ENCODE measurements at regions not wholly inside any gene's neighbourhood (a gene's known extent, or its start where the extent isn't known, plus 50 kb on each side); places are given as distances from the start of the nearest gene placed in this dataset.

- peaks cover 0 to 2% of the 10 kb centered on the region in 2 donors for H3K36me3 ChIP-seq (ENCODE audit: control insufficient read depth in 2 of 2, extremely low read depth in 1 of 2, insufficient read depth in 1 of 2, low read length in 1 of 2)
- peak overlapping the region; percentile 62 to 89 for H3K4me3 ChIP-seq (ENCODE audit: control insufficient read depth in 1 of 2, extremely low read depth in 1 of 2, low read length in 1 of 2)
- H3K27me3 ChIP-seq (replicated peaks in 1 of 2; ENCODE audit: control insufficient read depth in 2 of 2, extremely low read depth in 1 of 2, insufficient read depth in 2 of 2, low read length in 1 of 2) = peaks cover 2 to 42% of the 10 kb centered on the region in 2 experiments
- Mint-ChIP-seq H3K4me3 (peak overlapping the region; percentile 85 to 92 (median 85)), H3K27me3 (peaks cover 10 to 26% of the 10 kb centered on the region in 2 donors), H3K9me3 (no peaks in the 10 kb centered on the region), H3K36me3 (no peaks in the 10 kb centered on the region), H3K27ac (peak overlapping the region; percentile 95 to 97), H3K4me1 (peaks cover 54 to 68% (median 60%) of the 10 kb centered on the region in 3 donors)
- DNase-seq = peak; percentile 70 to 94 (median 90)
- peak; percentile 38 to 59 (median 41) for ATAC-seq (replicated peaks in 1 of 4)
- POLR2A ChIA-PET = interaction anchor here (0.6 to 3.7 kb wide), 14 partner anchors 10 to 739 kb away, joined by 3 to 23 read pairs (median 4); partner anchors contain the start of genes CAB39L (in 1 of the 2), SETDB2 (in 1 of the 2) and TRIM13 (in 1 of the 2)
- WGBS (ENCODE audit: insufficient coverage) = under 1% methylated on average over 76 of the region's 87 CpGs
- CTCF ChIA-PET = interaction anchor here (0.7 to 6.2 kb wide), 14 partner anchors 8 to 789 kb away, joined by 3 to 68 read pairs (median 5); partner anchors contain the start of gene TRIM13 (in 1 of the 2)
- peak overlapping the region; percentile 96 for H3K27ac ChIP-seq (ENCODE audit: low read length)
- peaks cover 35 to 63% of the 10 kb centered on the region in 2 experiments for H3K4me1 ChIP-seq (ENCODE audit: control insufficient read depth in 1 of 2, extremely low read depth in 1 of 2, insufficient read depth in 2 of 2, low read length in 2 of 2)
- H3K9me3 ChIP-seq = no peaks in the 10 kb centered on the region
These were observed 110.5 kb downstream of the KCNRG start for GRCh38 chr13:50125554-50126262.

- H3K9me3 Mint-ChIP-seq = no peaks in the 10 kb centered on the region
- H3K36me3 Mint-ChIP-seq = no peaks in the 10 kb centered on the region
- peaks cover 62 to 71% (median 62%) of the 10 kb centered on the region in 3 donors for H3K4me1 Mint-ChIP-seq
- ChIA-PET CTCF (interaction anchor here (0.7 to 6.2 kb wide), 14 partner anchors 9 to 788 kb away, joined by 3 to 68 read pairs (median 5); partner anchors contain the start of gene TRIM13 (in 1 of the 2)), POLR2A (interaction anchor here (0.5 to 3.7 kb wide), 13 partner anchors 24 to 1374 kb away, joined by 3 to 23 read pairs (median 4); partner anchors contain the start of genes INTS6 (in 1 of the 2) and TRIM13 (in 1 of the 2))
- H3K36me3 ChIP-seq (ENCODE audit: control insufficient read depth in 2 of 2, extremely low read depth in 1 of 2, insufficient read depth in 1 of 2, low read length in 1 of 2) = no peaks in the 10 kb centered on the region
- H3K27me3 ChIP-seq (replicated peaks in 1 of 2; ENCODE audit: control insufficient read depth in 2 of 2, extremely low read depth in 1 of 2, insufficient read depth in 2 of 2, low read length in 1 of 2) = peaks cover 2 to 47% of the 10 kb centered on the region in 2 experiments
- H3K27me3 Mint-ChIP-seq = peaks cover 17 to 33% of the 10 kb centered on the region in 2 donors
- H3K4me3 ChIP-seq (ENCODE audit: control insufficient read depth in 1 of 2, extremely low read depth in 1 of 2, low read length in 1 of 2) = peak overlapping the region; percentile 62 to 89
- H3K9me3 ChIP-seq = no peaks in the 10 kb centered on the region
- 80% methylated on average over 16 of the region's 28 CpGs for WGBS (ENCODE audit: insufficient coverage)
- peak overlapping the region; percentile 95 to 97 for H3K27ac Mint-ChIP-seq
- peak overlapping the region; percentile 96 for H3K27ac ChIP-seq (ENCODE audit: low read length)
- peak overlapping the region; percentile 85 to 92 (median 85) for H3K4me3 Mint-ChIP-seq
- no peak for ATAC-seq (replicated peaks in 1 of 4)
- peaks cover 41 to 68% of the 10 kb centered on the region in 2 experiments for H3K4me1 ChIP-seq (ENCODE audit: control insufficient read depth in 1 of 2, extremely low read depth in 1 of 2, insufficient read depth in 2 of 2, low read length in 2 of 2)
- peak in 6 of 35 experiments; percentile 35 to 68 (median 43) for DNase-seq
These were observed 111.2 kb downstream of the KCNRG start for GRCh38 chr13:50126263-50126992.

- Histone ChIP-seq H3K36me3 (ENCODE audit: control insufficient read depth in 2 of 2, extremely low read depth in 1 of 2, insufficient read depth in 1 of 2, low read length in 1 of 2) (no peaks in the 10 kb centered on the region), H3K4me3 (ENCODE audit: control insufficient read depth in 1 of 2, extremely low read depth in 1 of 2, low read length in 1 of 2) (peak overlapping the region; percentile 62 to 89), H3K27me3 (replicated peaks in 1 of 2; ENCODE audit: control insufficient read depth in 2 of 2, extremely low read depth in 1 of 2, insufficient read depth in 2 of 2, low read length in 1 of 2) (peaks cover 7 to 51% of the 10 kb centered on the region in 2 experiments), H3K4me1 (ENCODE audit: control insufficient read depth in 1 of 2, extremely low read depth in 1 of 2, insufficient read depth in 2 of 2, low read length in 2 of 2) (peaks cover 44 to 69% of the 10 kb centered on the region in 2 experiments), H3K27ac (ENCODE audit: low read length) (peak overlapping the region; percentile 96), H3K9me3 (no peaks in the 10 kb centered on the region)
- CTCF ChIA-PET = interaction anchor here (0.6 to 6.2 kb wide), 9 partner anchors 10 to 784 kb away, joined by 3 to 68 read pairs (median 7); partner anchors contain the start of gene TRIM13 (in 1 of the 2)
- DNase-seq (peak in 26 of 35 experiments; percentile 24 to 75 (median 42)), ATAC-seq (replicated peaks in 1 of 4) (no peak)
- POLR2A ChIA-PET = interaction anchor here (0.5 to 3.7 kb wide), 8 partner anchors 24 to 193 kb away, joined by 3 to 23 read pairs (median 4); no protein-coding TSS in a partner anchor
- Mint-ChIP-seq H3K36me3 (no peaks in the 10 kb centered on the region), H3K27me3 (peaks cover 22 to 40% of the 10 kb centered on the region in 2 donors), H3K4me3 (peak overlapping the region; percentile 85 to 92 (median 85)), H3K4me1 (peaks cover 60 to 70% (median 62%) of the 10 kb centered on the region in 3 donors), H3K27ac (peak overlapping the region; percentile 95 to 97), H3K9me3 (no peaks in the 10 kb centered on the region)
- WGBS (ENCODE audit: insufficient coverage) = 21% methylated on average over 51 of the region's 51 CpGs
These were observed 111.9 kb downstream of the KCNRG start for GRCh38 chr13:50126993-50127725.

GRCh38 chr13:50127726-50128291 is 112.6 kb downstream of the KCNRG start:
- 75% methylated on average over 39 of the region's 39 CpGs for WGBS (ENCODE audit: insufficient coverage)
- DNase-seq (no peak), ATAC-seq (replicated peaks in 1 of 4) (no peak)
- no peaks in the 10 kb centered on the region for H3K36me3 ChIP-seq (ENCODE audit: control insufficient read depth in 2 of 2, extremely low read depth in 1 of 2, insufficient read depth in 1 of 2, low read length in 1 of 2)
- Mint-ChIP-seq H3K9me3 (no peaks in the 10 kb centered on the region), H3K4me3 (peak overlapping the region; percentile 85 to 92 (median 85)), H3K36me3 (no peaks in the 10 kb centered on the region), H3K4me1 (peaks cover 60 to 70% (median 62%) of the 10 kb centered on the region in 3 donors), H3K27me3 (peaks cover 28 to 47% of the 10 kb centered on the region in 2 donors), H3K27ac (peak overlapping the region; percentile 76 to 97)
- ChIA-PET POLR2A (interaction anchor here in 1 of 2 donors (0.8 to 1.2 kb wide), 2 partner anchors 44 to 48 kb away, joined by 3 to 4 read pairs; no protein-coding TSS in a partner anchor), CTCF (interaction anchor here in 1 of 2 donors (3.3 to 6.2 kb wide), 3 partner anchors 45 to 784 kb away, joined by 15 to 68 read pairs (median 34); partner anchors contain the start of gene TRIM13)
- H3K27ac ChIP-seq (ENCODE audit: low read length) = peak overlapping the region; percentile 96
- peak overlapping the region; percentile 62 to 89 for H3K4me3 ChIP-seq (ENCODE audit: control insufficient read depth in 1 of 2, extremely low read depth in 1 of 2, low read length in 1 of 2)
- H3K9me3 ChIP-seq = no peaks in the 10 kb centered on the region
- peaks cover 12 to 58% of the 10 kb centered on the region in 2 experiments for H3K27me3 ChIP-seq (replicated peaks in 1 of 2; ENCODE audit: control insufficient read depth in 2 of 2, extremely low read depth in 1 of 2, insufficient read depth in 2 of 2, low read length in 1 of 2)
- peaks cover 49 to 71% of the 10 kb centered on the region in 2 experiments for H3K4me1 ChIP-seq (ENCODE audit: control insufficient read depth in 1 of 2, extremely low read depth in 1 of 2, insufficient read depth in 2 of 2, low read length in 2 of 2)

GRCh38 chr13:50128428-50128931 is 113.2 kb downstream of the KCNRG start:
- Histone ChIP-seq H3K27ac (ENCODE audit: low read length) (peak overlapping the region; percentile 47), H3K36me3 (ENCODE audit: control insufficient read depth in 2 of 2, extremely low read depth in 1 of 2, insufficient read depth in 1 of 2, low read length in 1 of 2) (no peaks in the 10 kb centered on the region), H3K9me3 (no peaks in the 10 kb centered on the region), H3K4me3 (ENCODE audit: control insufficient read depth in 1 of 2, extremely low read depth in 1 of 2, low read length in 1 of 2) (peak overlapping the region in 1 of 2 donors; percentile 77), H3K4me1 (ENCODE audit: control insufficient read depth in 1 of 2, extremely low read depth in 1 of 2, insufficient read depth in 2 of 2, low read length in 2 of 2) (peaks cover 50 to 72% of the 10 kb centered on the region in 2 experiments), H3K27me3 (replicated peaks in 1 of 2; ENCODE audit: control insufficient read depth in 2 of 2, extremely low read depth in 1 of 2, insufficient read depth in 2 of 2, low read length in 1 of 2) (peaks cover 14 to 65% of the 10 kb centered on the region in 2 experiments)
- H3K27me3 Mint-ChIP-seq = peaks cover 30 to 49% of the 10 kb centered on the region in 2 donors
- H3K27ac Mint-ChIP-seq = peak overlapping the region; percentile 76 to 88
- CTCF ChIA-PET = interaction anchor here in 1 of 2 donors (1.0 to 6.2 kb wide), 4 partner anchors 46 to 783 kb away, joined by 5 to 68 read pairs (median 24); partner anchors contain the start of gene TRIM13
- peaks cover 55 to 64% (median 55%) of the 10 kb centered on the region in 3 donors for H3K4me1 Mint-ChIP-seq
- POLR2A ChIA-PET = interaction anchor here in 1 of 2 donors (0.8 kb wide), 1 partner anchor 45 kb away, joined by 4 read pairs; no protein-coding TSS in a partner anchor
- no peaks in the 10 kb centered on the region for H3K9me3 Mint-ChIP-seq
- H3K4me3 Mint-ChIP-seq = peak overlapping the region; percentile 61 to 92 (median 85)
- DNase-seq (peak in 2 of 35 experiments; percentile 14 to 54), ATAC-seq (replicated peaks in 1 of 4) (no peak)
- H3K36me3 Mint-ChIP-seq = no peaks in the 10 kb centered on the region
- 24% methylated on average over 10 of the region's 18 CpGs for WGBS (ENCODE audit: insufficient coverage)

All from T-cell (primary cell).